Uterus (tissue), 3 donors: ENCODE measurements at regions not wholly inside any gene's neighbourhood (a gene's known extent, or its start where the extent isn't known, plus 50 kb on each side); places are given as distances from the start of the nearest gene placed in this dataset.

Experiments used
- DNase-seq, 2 donors: peaks; one replicate each; pipeline ENCODE4 v3.0.0-alpha.2; 2019 to 2020
- H3K27ac ChIP-seq, 2 donors: fragments of 200-600 bp; sonication (generic); 1 replicate in 1 of 2; 2 replicates in 1 of 2; pipeline ENCODE4 v1.5.1; 2016 to 2018
- H3K27me3 ChIP-seq, 2 donors: fragments of 200-600 bp; sonication (generic); one replicate each; pipeline ENCODE4 v1.5.1; 2018 to 2019; ENCODE audit warnings: control low read depth in 1 of 2
- H3K36me3 ChIP-seq, 2 donors: fragments of 200-600 bp; sonication (generic); one replicate each; pipeline ENCODE4 v1.5.1; 2019; ENCODE audit warnings: control low read depth in 1 of 2
- H3K4me1 ChIP-seq, 2 donors: fragments of 200-600 bp; sonication (generic); one replicate each; pipeline ENCODE4 v1.5.1; 2018 to 2019; ENCODE audit warnings: control low read depth in 1 of 2
- H3K4me3 ChIP-seq, 2 donors: fragments of 200-600 bp; sonication (generic); 1 replicate in 1 of 2; 2 replicates in 1 of 2; pipeline ENCODE4 v1.5.1; 2018 to 2019; ENCODE audit warnings: mild to moderate bottlenecking in 1 of 2
- H3K9me3 ChIP-seq, 2 donors: fragments of 200-600 bp; sonication (generic); one replicate each; pipeline ENCODE4 v1.5.1; 2019; ENCODE audit warnings: control low read depth in 1 of 2
- POLR2A ChIP-seq, 2 donors: fragments of 450-650 bp; IDR thresholded peaks; one replicate each; pipeline ENCODE4 v1.6.1; 2016; ENCODE audit warnings: antibody characterized with exemption in 2 of 2, mild to moderate bottlenecking in 1 of 2, moderate library complexity in 1 of 2
- intact Hi-C: fragments of 100-400 bp; cut with DNase I; formaldehyde crosslinking; loops from one replicate; pipeline ENCODE4 v1.15.1; 2023; ENCODE audit warnings: low total_unique reads
- TF ChIP-seq, protein P1 (sequence below), 4 experiments: fragments of 200-600 bp in 2 of 4; fragments of 450-650 bp in 2 of 4; sonication (generic) in 2 of 4; IDR thresholded peaks; one replicate each; pipeline ENCODE4 v1.5.1; 2016 to 2019; ENCODE audit warnings: antibody characterized with exemption in 4 of 4, mild to moderate bottlenecking in 2 of 4, moderate library complexity in 1 of 4
- donor health status: DM: yes; HTN: yes; CAD: no.

DNA sequence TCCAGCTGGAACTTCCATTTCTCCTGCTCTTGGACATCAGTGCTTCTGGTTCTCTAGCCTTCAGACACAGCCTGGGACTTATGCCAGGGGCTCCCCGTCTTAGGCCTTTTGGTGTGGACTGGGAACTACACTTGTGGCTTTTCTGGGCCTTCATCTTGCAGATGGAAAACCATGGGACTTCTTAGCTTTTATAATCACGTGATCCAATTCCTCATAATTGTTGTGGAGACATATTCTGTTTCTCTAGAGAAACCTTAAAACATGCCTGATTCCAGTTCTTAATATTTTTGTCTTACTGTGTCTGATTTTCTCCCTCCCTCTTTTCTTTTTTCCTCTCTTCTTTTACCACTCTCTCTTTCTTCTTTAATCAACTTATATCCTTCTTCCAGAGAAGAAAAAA, 224.2 kb upstream of the FOXP2 start:
- H3K36me3 ChIP-seq: no peaks in the 10 kb centered on the region
- intact Hi-C loops: no loop called here
- DNase-seq: no peak
- TF ChIP-seq, protein P1, sequence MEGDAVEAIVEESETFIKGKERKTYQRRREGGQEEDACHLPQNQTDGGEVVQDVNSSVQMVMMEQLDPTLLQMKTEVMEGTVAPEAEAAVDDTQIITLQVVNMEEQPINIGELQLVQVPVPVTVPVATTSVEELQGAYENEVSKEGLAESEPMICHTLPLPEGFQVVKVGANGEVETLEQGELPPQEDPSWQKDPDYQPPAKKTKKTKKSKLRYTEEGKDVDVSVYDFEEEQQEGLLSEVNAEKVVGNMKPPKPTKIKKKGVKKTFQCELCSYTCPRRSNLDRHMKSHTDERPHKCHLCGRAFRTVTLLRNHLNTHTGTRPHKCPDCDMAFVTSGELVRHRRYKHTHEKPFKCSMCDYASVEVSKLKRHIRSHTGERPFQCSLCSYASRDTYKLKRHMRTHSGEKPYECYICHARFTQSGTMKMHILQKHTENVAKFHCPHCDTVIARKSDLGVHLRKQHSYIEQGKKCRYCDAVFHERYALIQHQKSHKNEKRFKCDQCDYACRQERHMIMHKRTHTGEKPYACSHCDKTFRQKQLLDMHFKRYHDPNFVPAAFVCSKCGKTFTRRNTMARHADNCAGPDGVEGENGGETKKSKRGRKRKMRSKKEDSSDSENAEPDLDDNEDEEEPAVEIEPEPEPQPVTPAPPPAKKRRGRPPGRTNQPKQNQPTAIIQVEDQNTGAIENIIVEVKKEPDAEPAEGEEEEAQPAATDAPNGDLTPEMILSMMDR (IDR thresholded peaks at IDR 0.05): no peak
- TF ChIP-seq POLR2A (IDR thresholded peaks at IDR 0.05): no peak
- no peaks in the 10 kb centered on the region for H3K27me3 ChIP-seq
- H3K4me1 ChIP-seq: no peaks in the 10 kb centered on the region
- no peak overlapping the region for H3K4me3 ChIP-seq
- H3K27ac ChIP-seq: no peak overlapping the region
- no peaks in the 10 kb centered on the region for H3K9me3 ChIP-seq

DNA sequence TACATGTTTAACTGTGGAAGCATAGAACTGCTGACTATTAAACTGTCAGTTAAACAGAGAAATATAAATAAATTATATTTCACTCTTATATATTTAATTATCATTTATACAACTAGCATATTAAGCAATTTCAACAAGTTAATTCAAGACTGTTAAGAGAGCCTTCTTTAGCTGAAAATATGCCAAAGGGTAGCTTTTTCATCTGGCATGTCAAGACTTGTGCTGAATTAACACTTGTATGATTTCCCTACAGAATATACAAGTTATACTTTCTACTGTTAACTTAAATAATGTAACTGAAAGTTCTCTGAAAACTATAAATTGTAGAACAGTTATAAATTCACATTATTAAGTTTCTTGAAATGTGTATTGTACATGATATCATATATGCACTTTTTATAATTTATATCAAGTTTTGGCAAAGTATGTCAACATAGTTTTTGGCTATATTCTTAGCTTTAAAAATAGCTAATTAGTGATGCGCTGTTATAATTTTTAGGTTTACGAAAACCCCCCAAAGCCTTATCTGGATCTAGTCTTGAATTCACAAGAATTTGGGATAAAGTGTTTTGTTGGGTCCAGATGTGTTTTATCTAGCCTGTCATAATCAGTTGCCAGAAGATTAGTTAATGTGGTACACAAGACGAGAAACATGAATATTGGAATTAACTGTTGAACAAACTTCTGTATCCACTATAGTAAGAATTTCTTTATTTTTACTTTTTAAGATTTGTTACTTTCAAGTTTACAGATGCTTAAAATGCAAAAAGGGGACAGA, 231.1 kb upstream of the FOXP2 start:
- no peak for DNase-seq
- intact Hi-C loops: no loop called here
- Histone ChIP-seq H3K4me3 (no peak overlapping the region), H3K27ac (no peak overlapping the region), H3K4me1 (no peaks in the 10 kb centered on the region), H3K27me3 (no peaks in the 10 kb centered on the region), H3K36me3 (no peaks in the 10 kb centered on the region), H3K9me3 (no peaks in the 10 kb centered on the region)
- no peak for TF ChIP-seq POLR2A (IDR thresholded peaks at IDR 0.05)
- TF ChIP-seq, protein P1 (IDR thresholded peaks at IDR 0.05): no peak

DNA sequence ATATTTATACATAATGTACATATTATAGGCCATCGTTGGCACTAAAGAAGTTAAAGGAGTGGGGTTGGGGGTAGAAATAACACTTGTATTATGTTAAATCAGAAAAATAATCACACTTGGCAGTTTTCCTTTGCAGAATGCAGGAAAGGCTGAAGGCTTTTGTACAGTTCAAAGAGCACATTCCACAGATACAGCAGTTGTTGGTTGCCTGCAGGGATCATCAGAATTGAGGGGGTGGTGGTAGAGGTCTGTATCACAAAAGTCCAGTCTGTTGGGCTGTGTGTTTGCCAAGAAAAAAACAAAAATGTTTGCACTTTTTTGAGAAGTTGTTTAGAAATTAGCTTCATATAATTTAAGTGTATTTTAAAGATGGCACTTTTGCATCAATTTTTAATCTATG, 231.8 kb upstream of the FOXP2 start:
- H3K36me3 ChIP-seq: no peaks in the 10 kb centered on the region
- TF ChIP-seq POLR2A (IDR thresholded peaks at IDR 0.05): no peak
- TF ChIP-seq, protein P1 (IDR thresholded peaks at IDR 0.05): no peak
- no peak overlapping the region for H3K4me3 ChIP-seq
- H3K27ac ChIP-seq: no peak overlapping the region
- no peaks in the 10 kb centered on the region for H3K9me3 ChIP-seq
- no peaks in the 10 kb centered on the region for H3K27me3 ChIP-seq
- DNase-seq: no peak
- no peaks in the 10 kb centered on the region for H3K4me1 ChIP-seq
- intact Hi-C loops: no loop called here

DNA sequence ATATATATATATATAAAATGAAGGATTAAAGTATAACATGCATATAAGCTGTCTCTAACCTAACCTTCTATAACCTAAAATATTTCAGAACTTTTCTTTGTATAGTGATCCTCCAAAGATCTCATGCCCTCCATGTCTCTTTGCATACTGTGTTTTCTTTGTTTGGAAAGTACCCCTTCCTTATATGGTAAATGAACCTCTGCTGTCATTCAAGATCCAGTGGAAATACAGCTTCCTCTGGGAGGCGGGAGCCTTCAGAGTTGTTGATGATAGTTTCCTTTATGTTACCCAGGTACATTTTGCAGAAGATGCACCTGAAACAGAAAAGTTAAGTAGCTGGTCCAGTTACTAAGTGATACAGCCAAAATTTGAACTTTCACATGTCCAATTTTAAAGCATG, 233.3 kb upstream of the FOXP2 start:
- H3K27me3 ChIP-seq: no peaks in the 10 kb centered on the region
- no peak overlapping the region for H3K4me3 ChIP-seq
- H3K9me3 ChIP-seq: no peaks in the 10 kb centered on the region
- no peaks in the 10 kb centered on the region for H3K36me3 ChIP-seq
- no peak overlapping the region for H3K27ac ChIP-seq
- TF ChIP-seq POLR2A (IDR thresholded peaks at IDR 0.05): no peak
- TF ChIP-seq, protein P1 (IDR thresholded peaks at IDR 0.05): no peak
- intact Hi-C loops: no loop called here
- DNase-seq: no peak
- H3K4me1 ChIP-seq: no peaks in the 10 kb centered on the region

DNA sequence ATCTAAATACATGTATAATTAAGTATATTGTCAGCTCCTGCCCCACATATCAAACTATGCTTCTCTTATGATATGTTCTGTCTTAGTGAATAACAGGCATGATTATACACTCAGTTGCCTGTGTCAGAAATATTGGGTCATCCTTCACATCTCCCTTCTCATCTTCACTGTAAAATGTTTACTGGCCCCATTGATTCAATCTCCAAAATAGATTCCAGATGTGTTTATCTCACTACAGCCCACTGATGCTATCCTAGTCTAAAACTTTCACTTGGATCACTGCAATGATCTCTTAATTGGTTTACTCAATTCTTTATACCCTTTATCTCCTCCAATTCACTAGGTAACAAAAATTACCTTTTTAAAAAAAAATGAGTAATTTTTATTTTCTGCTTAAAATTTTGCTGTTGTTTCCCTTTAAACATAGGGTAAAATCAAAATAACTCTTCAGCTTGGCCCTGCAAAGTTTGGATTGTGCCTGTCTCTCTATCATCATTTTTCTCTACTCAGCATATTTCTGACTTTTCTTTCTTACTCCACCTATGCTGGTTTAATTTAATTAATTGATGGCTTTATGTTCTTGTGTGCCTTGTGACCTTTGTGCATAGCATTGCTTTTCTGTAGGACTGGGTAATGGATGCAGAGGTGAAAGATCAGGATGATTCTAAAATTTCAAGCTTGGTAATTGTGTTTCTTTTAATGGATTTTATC, 233.9 kb upstream of the FOXP2 start:
- intact Hi-C loops: no loop called here

More for the DNA sequence above, 233.9 kb upstream of the FOXP2 start:
- H3K9me3 ChIP-seq: no peaks in the 10 kb centered on the region
- no peak for TF ChIP-seq POLR2A (IDR thresholded peaks at IDR 0.05)
- TF ChIP-seq, protein P1 (IDR thresholded peaks at IDR 0.05): no peak
- DNase-seq: no peak
- H3K4me1 ChIP-seq: no peaks in the 10 kb centered on the region
- H3K27me3 ChIP-seq: no peaks in the 10 kb centered on the region
- no peaks in the 10 kb centered on the region for H3K36me3 ChIP-seq
- H3K27ac ChIP-seq: no peak overlapping the region
- H3K4me3 ChIP-seq: no peak overlapping the region
